ENCODE measurements at regions not wholly inside any gene's neighbourhood (a gene's known extent, or its start where the extent isn't known, plus 50 kb on each side); places are given as distances from the start of the nearest gene placed in this dataset.

DNA sequence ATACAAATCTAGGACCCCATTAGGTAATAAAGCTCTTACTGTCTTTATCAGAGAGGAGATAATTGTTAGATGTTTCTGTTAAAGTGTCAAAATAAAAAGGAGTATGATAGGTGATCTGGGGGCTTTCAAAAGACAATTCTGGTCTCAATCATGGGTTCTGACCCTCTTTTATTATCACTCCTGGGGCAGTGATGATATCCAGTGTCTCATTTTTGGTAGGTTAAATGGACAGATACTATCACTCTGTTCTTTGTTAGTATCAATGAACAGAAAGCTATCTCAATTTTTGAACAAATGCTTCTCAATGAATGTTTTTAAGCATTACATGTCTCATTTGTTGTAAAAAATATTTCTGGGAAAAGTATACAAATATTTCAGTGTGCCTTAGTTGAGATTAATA, 405.9 kb downstream of the MLLT3 start:
- no peaks in the 10 kb centered on the region for H3K79me2 ChIP-seq (ENCODE audit: control insufficient read depth, insufficient read depth, low read length)
- no peak overlapping the region for H4K8ac ChIP-seq (ENCODE audit: low read depth, low read length)
- H3K18ac ChIP-seq (ENCODE audit: low read length), result no peak overlapping the region
- no peak overlapping the region for H3K9ac ChIP-seq (ENCODE audit: low read length)
- H3K4me1 ChIP-seq (ENCODE audit: control insufficient read depth, low read depth, low read length), result no peaks in the 10 kb centered on the region
- H3K4ac ChIP-seq (ENCODE audit: low read depth, low read length), result no peak overlapping the region
- no peak overlapping the region for H2BK15ac ChIP-seq (replicated peaks; ENCODE audit: low read depth)
- no peak overlapping the region for H3K56ac ChIP-seq (ENCODE audit: low read length)
- H3K4me2 ChIP-seq (ENCODE audit: low read length), result no peak overlapping the region
- no peaks in the 10 kb centered on the region for H3K36me3 ChIP-seq (ENCODE audit: control insufficient read depth, insufficient read depth, low read length)
- no peak overlapping the region for H2BK120ac ChIP-seq (ENCODE audit: low read depth, low read length)
- no peak overlapping the region for H3K27ac ChIP-seq (ENCODE audit: low read depth, low read length)
- no peaks in the 10 kb centered on the region for H3K27me3 ChIP-seq (ENCODE audit: insufficient read depth, low read length, poor library complexity)
- no peak for DNase-seq
- H3K23ac ChIP-seq (ENCODE audit: low read length), result no peak overlapping the region
- no peak overlapping the region for H3K4me3 ChIP-seq (ENCODE audit: low read length)
- H4K5ac ChIP-seq (ENCODE audit: low read length), result no peak overlapping the region
- no peaks in the 10 kb centered on the region for H3K79me1 ChIP-seq (ENCODE audit: low read length)
- H2BK5ac ChIP-seq (ENCODE audit: low read length), result no peak overlapping the region
- no peak overlapping the region for H2AK5ac ChIP-seq (ENCODE audit: low read length)

DNA sequence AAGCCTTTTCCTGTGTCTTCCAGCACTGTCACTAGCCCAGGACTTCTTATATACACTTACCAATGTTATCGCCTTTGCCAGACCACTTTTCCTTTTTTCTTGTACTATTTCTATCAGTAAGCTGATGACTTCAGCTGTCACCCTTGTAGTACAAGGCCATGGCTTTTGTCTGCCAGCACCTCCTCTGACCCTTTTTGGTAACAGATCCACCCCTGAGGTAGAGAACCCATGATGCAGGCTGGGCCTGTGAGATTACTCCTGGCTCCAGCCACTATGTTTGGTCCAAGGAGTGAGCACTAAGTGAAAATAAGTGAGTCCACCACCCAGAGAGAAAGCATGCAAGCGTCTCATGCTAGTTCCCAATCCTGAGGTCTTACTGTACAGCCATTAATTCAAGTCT, 406.7 kb downstream of the MLLT3 start:
- H4K5ac ChIP-seq (ENCODE audit: low read length), result no peak overlapping the region
- no peak overlapping the region for H2AK5ac ChIP-seq (ENCODE audit: low read length)
- no peak overlapping the region for H3K27ac ChIP-seq (ENCODE audit: low read depth, low read length)
- no peak overlapping the region for H3K56ac ChIP-seq (ENCODE audit: low read length)
- no peaks in the 10 kb centered on the region for H3K79me2 ChIP-seq (ENCODE audit: control insufficient read depth, insufficient read depth, low read length)
- no peaks in the 10 kb centered on the region for H3K36me3 ChIP-seq (ENCODE audit: control insufficient read depth, insufficient read depth, low read length)
- H3K23ac ChIP-seq (ENCODE audit: low read length), result no peak overlapping the region
- no peak overlapping the region for H3K4me2 ChIP-seq (ENCODE audit: low read length)
- no CpG with 5 or more reads among the region's 2 CpGs for WGBS (ENCODE audit: extremely low coverage, insufficient coverage, low lambda C conversion rate)
- H4K8ac ChIP-seq (ENCODE audit: low read depth, low read length), result no peak overlapping the region
- no peaks in the 10 kb centered on the region for H3K79me1 ChIP-seq (ENCODE audit: low read length)
- no peaks in the 10 kb centered on the region for H3K27me3 ChIP-seq (ENCODE audit: insufficient read depth, low read length, poor library complexity)
- H2BK15ac ChIP-seq (replicated peaks; ENCODE audit: low read depth), result no peak overlapping the region
- no peak for DNase-seq
- H3K9ac ChIP-seq (ENCODE audit: low read length), result no peak overlapping the region
- H3K4ac ChIP-seq (ENCODE audit: low read depth, low read length), result no peak overlapping the region
- no peak overlapping the region for H3K4me3 ChIP-seq (ENCODE audit: low read length)
- no peaks in the 10 kb centered on the region for H3K4me1 ChIP-seq (ENCODE audit: control insufficient read depth, low read depth, low read length)
- no peak overlapping the region for H2BK5ac ChIP-seq (ENCODE audit: low read length)
- no peak overlapping the region for H3K18ac ChIP-seq (ENCODE audit: low read length)
- no peak overlapping the region for H2BK120ac ChIP-seq (ENCODE audit: low read depth, low read length)

- Histone ChIP-seq H3K36me3 (ENCODE audit: control insufficient read depth, insufficient read depth, low read length) (no peaks in the 10 kb centered on the region), H3K23ac (ENCODE audit: low read length) (no peak overlapping the region), H2BK5ac (ENCODE audit: low read length) (no peak overlapping the region), H3K27me3 (ENCODE audit: insufficient read depth, low read length, poor library complexity) (no peaks in the 10 kb centered on the region), H3K79me1 (ENCODE audit: low read length) (no peaks in the 10 kb centered on the region), H3K79me2 (ENCODE audit: control insufficient read depth, insufficient read depth, low read length) (no peaks in the 10 kb centered on the region), H3K4ac (ENCODE audit: low read depth, low read length) (no peak overlapping the region), H4K5ac (ENCODE audit: low read length) (no peak overlapping the region), H3K9ac (ENCODE audit: low read length) (no peak overlapping the region), H2BK15ac (replicated peaks; ENCODE audit: low read depth) (no peak overlapping the region), H3K4me1 (ENCODE audit: control insufficient read depth, low read depth, low read length) (no peaks in the 10 kb centered on the region), H2AK5ac (ENCODE audit: low read length) (no peak overlapping the region), H3K4me3 (ENCODE audit: low read length) (no peak overlapping the region), H3K18ac (ENCODE audit: low read length) (no peak overlapping the region), H3K56ac (ENCODE audit: low read length) (no peak overlapping the region), H4K8ac (ENCODE audit: low read depth, low read length) (no peak overlapping the region), H2BK120ac (ENCODE audit: low read depth, low read length) (no peak overlapping the region), H3K4me2 (ENCODE audit: low read length) (no peak overlapping the region), H3K27ac (ENCODE audit: low read depth, low read length) (no peak overlapping the region)
- no CpG with 5 or more reads among the region's 3 CpGs for WGBS (ENCODE audit: extremely low coverage, insufficient coverage, low lambda C conversion rate)
- no peak for DNase-seq
Observed at GRCh38 chr9:20212806-20213205, 409.5 kb downstream of the MLLT3 start.

DNA sequence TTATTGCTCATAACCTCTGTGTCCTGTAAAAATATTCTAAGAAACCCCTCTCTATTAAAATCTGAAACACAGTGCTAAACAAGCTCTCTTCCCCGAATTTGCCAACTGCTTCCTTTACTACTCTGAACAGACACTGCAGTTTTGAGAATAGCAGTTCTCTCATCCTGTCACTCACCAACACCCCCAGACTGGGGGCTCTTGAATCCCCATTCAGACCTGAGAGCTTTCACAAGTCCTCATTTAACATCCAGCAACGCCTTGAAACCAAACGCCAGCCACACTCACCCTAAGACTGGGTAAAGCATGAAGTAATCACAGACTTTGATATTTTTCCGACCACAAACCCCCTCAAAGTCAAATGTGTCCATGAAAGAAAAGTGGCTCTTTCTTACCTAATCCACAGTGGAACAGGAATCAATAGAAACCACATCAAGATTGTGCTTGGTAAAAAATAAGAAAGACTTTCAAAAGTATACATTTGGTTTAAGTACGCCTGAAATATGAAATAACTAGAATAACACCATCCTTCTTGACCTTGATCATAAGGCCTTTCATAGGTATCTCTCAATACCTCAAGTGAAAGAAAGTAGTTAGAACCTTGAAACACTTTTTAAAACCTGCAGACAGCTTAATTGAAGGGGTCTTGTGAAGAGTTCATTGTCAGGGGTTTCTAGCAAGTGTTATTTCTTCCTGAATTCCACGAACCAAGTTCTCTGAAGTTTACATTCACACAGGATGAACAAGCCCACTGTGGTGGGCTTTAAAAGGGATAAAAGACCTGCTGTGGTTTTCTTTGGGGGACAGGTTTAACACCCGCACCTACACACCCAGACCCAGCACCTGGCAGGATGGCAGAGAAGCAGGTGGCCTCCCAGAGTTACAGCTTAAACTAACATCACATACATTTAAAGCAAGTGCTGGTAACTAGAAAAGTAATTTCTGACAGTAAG, 412.6 kb downstream of the MLLT3 start:
- no peaks in the 10 kb centered on the region for H3K4me1 ChIP-seq (ENCODE audit: control insufficient read depth, low read depth, low read length)
- WGBS (ENCODE audit: extremely low coverage, insufficient coverage, low lambda C conversion rate), result no CpG with 5 or more reads among the region's 7 CpGs
- H4K5ac ChIP-seq (ENCODE audit: low read length), result no peak overlapping the region
- no peak overlapping the region for H2AK5ac ChIP-seq (ENCODE audit: low read length)
- no peak overlapping the region for H2BK120ac ChIP-seq (ENCODE audit: low read depth, low read length)
- H3K9ac ChIP-seq (ENCODE audit: low read length), result no peak overlapping the region
- H3K4me3 ChIP-seq (ENCODE audit: low read length), result no peak overlapping the region
- H2BK5ac ChIP-seq (ENCODE audit: low read length), result no peak overlapping the region
- H3K79me1 ChIP-seq (ENCODE audit: low read length), result no peaks in the 10 kb centered on the region
- no peak overlapping the region for H3K4ac ChIP-seq (ENCODE audit: low read depth, low read length)
- no peaks in the 10 kb centered on the region for H3K27me3 ChIP-seq (ENCODE audit: insufficient read depth, low read length, poor library complexity)
- no peaks in the 10 kb centered on the region for H3K36me3 ChIP-seq (ENCODE audit: control insufficient read depth, insufficient read depth, low read length)
- H3K56ac ChIP-seq (ENCODE audit: low read length), result no peak overlapping the region
- no peak overlapping the region for H3K18ac ChIP-seq (ENCODE audit: low read length)
- no peak overlapping the region for H3K23ac ChIP-seq (ENCODE audit: low read length)
- H3K79me2 ChIP-seq (ENCODE audit: control insufficient read depth, insufficient read depth, low read length), result no peaks in the 10 kb centered on the region
- no peak overlapping the region for H3K4me2 ChIP-seq (ENCODE audit: low read length)
- no peak for DNase-seq
- H4K8ac ChIP-seq (ENCODE audit: low read depth, low read length), result no peak overlapping the region
- no peak overlapping the region for H3K27ac ChIP-seq (ENCODE audit: low read depth, low read length)
- H2BK15ac ChIP-seq (replicated peaks; ENCODE audit: low read depth), result no peak overlapping the region

GRCh38 chr9:20208961-20209371, 413.3 kb downstream of the MLLT3 start:
- Histone ChIP-seq H2BK5ac (ENCODE audit: low read length) (no peak overlapping the region), H3K23ac (ENCODE audit: low read length) (no peak overlapping the region), H3K56ac (ENCODE audit: low read length) (no peak overlapping the region), H3K4ac (ENCODE audit: low read depth, low read length) (no peak overlapping the region), H3K79me2 (ENCODE audit: control insufficient read depth, insufficient read depth, low read length) (no peaks in the 10 kb centered on the region), H4K8ac (ENCODE audit: low read depth, low read length) (no peak overlapping the region), H2BK120ac (ENCODE audit: low read depth, low read length) (no peak overlapping the region), H3K79me1 (ENCODE audit: low read length) (no peaks in the 10 kb centered on the region), H2BK15ac (replicated peaks; ENCODE audit: low read depth) (no peak overlapping the region), H3K27ac (ENCODE audit: low read depth, low read length) (no peak overlapping the region), H3K4me1 (ENCODE audit: control insufficient read depth, low read depth, low read length) (no peaks in the 10 kb centered on the region), H4K5ac (ENCODE audit: low read length) (no peak overlapping the region), H3K9ac (ENCODE audit: low read length) (no peak overlapping the region), H3K4me2 (ENCODE audit: low read length) (no peak overlapping the region), H3K36me3 (ENCODE audit: control insufficient read depth, insufficient read depth, low read length) (no peaks in the 10 kb centered on the region), H2AK5ac (ENCODE audit: low read length) (no peak overlapping the region), H3K27me3 (ENCODE audit: insufficient read depth, low read length, poor library complexity) (no peaks in the 10 kb centered on the region), H3K18ac (ENCODE audit: low read length) (no peak overlapping the region), H3K4me3 (ENCODE audit: low read length) (no peak overlapping the region)
- no CpG with 5 or more reads among the region's 1 CpG for WGBS (ENCODE audit: extremely low coverage, insufficient coverage, low lambda C conversion rate)
- no peak for DNase-seq

- no peaks in the 10 kb centered on the region for H3K79me1 ChIP-seq (ENCODE audit: low read length)
- H2BK120ac ChIP-seq (ENCODE audit: low read depth, low read length), result no peak overlapping the region
- H3K56ac ChIP-seq (ENCODE audit: low read length), result no peak overlapping the region
- no peaks in the 10 kb centered on the region for H3K4me1 ChIP-seq (ENCODE audit: control insufficient read depth, low read depth, low read length)
- no peak overlapping the region for H2AK5ac ChIP-seq (ENCODE audit: low read length)
- DNase-seq, result no peak
- no peak overlapping the region for H3K4ac ChIP-seq (ENCODE audit: low read depth, low read length)
- no peak overlapping the region for H2BK15ac ChIP-seq (replicated peaks; ENCODE audit: low read depth)
- no peak overlapping the region for H4K5ac ChIP-seq (ENCODE audit: low read length)
- H3K18ac ChIP-seq (ENCODE audit: low read length), result no peak overlapping the region
- no peak overlapping the region for H3K9ac ChIP-seq (ENCODE audit: low read length)
- no CpG with 5 or more reads among the region's 5 CpGs for WGBS (ENCODE audit: extremely low coverage, insufficient coverage, low lambda C conversion rate)
- H2BK5ac ChIP-seq (ENCODE audit: low read length), result no peak overlapping the region
- no peak overlapping the region for H3K4me3 ChIP-seq (ENCODE audit: low read length)
- no peak overlapping the region for H3K27ac ChIP-seq (ENCODE audit: low read depth, low read length)
- H3K36me3 ChIP-seq (ENCODE audit: control insufficient read depth, insufficient read depth, low read length), result no peaks in the 10 kb centered on the region
- no peak overlapping the region for H4K8ac ChIP-seq (ENCODE audit: low read depth, low read length)
- H3K27me3 ChIP-seq (ENCODE audit: insufficient read depth, low read length, poor library complexity), result no peaks in the 10 kb centered on the region
- H3K23ac ChIP-seq (ENCODE audit: low read length), result no peak overlapping the region
- H3K4me2 ChIP-seq (ENCODE audit: low read length), result no peak overlapping the region
- H3K79me2 ChIP-seq (ENCODE audit: control insufficient read depth, insufficient read depth, low read length), result no peaks in the 10 kb centered on the region
Observed at GRCh38 chr9:20208226-20208625, 414.1 kb downstream of the MLLT3 start.

Measured in mesendoderm (in vitro differentiated cells).